ENCODE measurements at regions not wholly inside any gene's neighbourhood (a gene's known extent, or its start where the extent isn't known, plus 50 kb on each side); places are given as distances from the start of the nearest gene placed in this dataset.
A peak's percentile ranks its signal among the peaks of the same experiment; 100 is the strongest.

DNA sequence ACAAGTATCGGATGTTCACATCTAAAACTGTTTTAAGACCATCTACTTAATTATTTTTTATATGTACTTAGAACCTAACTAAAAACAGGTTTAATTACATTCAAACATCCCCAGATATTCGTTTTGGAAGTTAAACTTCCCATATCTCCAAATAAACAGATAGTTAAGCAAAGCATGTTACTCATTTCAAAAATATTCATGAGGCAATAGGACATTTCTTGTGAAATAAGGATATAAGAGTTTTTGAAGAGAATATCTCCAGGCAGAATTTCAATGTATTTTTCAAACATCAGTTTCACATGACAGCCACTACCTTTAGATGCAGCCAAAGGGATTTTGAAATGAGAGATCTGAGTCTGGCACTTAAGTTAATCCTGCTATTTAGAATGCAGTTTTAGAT lies 697.5 kb downstream of the SLITRK1 start:
- peak; percentile 26 for DNase-seq (ENCODE audit: low read depth, low spot score)
- CTCF ChIA-PET, result no interaction called here
- TF ChIP-seq, protein P1, sequence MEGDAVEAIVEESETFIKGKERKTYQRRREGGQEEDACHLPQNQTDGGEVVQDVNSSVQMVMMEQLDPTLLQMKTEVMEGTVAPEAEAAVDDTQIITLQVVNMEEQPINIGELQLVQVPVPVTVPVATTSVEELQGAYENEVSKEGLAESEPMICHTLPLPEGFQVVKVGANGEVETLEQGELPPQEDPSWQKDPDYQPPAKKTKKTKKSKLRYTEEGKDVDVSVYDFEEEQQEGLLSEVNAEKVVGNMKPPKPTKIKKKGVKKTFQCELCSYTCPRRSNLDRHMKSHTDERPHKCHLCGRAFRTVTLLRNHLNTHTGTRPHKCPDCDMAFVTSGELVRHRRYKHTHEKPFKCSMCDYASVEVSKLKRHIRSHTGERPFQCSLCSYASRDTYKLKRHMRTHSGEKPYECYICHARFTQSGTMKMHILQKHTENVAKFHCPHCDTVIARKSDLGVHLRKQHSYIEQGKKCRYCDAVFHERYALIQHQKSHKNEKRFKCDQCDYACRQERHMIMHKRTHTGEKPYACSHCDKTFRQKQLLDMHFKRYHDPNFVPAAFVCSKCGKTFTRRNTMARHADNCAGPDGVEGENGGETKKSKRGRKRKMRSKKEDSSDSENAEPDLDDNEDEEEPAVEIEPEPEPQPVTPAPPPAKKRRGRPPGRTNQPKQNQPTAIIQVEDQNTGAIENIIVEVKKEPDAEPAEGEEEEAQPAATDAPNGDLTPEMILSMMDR (IDR thresholded peaks at IDR 0.05; ENCODE audit: insufficient read depth, low read length, missing control alignments), result no peak
- POLR2A ChIA-PET, result no interaction called here
- H3K4me3 ChIP-seq (ENCODE audit: low read depth, low read length), result no peak overlapping the region

DNA sequence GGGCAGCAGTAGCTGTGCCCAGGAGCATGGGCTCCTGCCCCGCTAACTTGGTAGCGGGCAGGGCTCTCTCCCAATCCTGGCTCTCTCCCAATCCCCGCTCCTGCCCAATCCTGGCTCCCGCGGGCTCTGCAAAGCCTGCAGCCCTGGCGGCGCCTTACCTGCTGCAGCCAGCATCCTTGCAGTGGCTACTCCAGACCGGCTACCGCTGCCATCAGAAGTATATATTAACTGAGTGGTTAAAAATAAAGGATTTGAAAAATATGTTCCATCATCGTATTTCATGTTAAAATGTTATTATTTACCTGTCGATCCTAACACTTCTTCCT lies 698.2 kb downstream of the SLITRK1 start:
- DNase-seq (ENCODE audit: low read depth, low spot score), result no peak
- POLR2A ChIA-PET, result no interaction called here
- CTCF ChIA-PET, result no interaction called here
- TF ChIP-seq, protein P1 (IDR thresholded peaks at IDR 0.05; ENCODE audit: insufficient read depth, low read length, missing control alignments), result no peak
- H3K4me3 ChIP-seq (ENCODE audit: low read depth, low read length), result no peak overlapping the region

GRCh38 chr13:83183439-83184149 lies 698.7 kb downstream of the SLITRK1 start:
- CTCF ChIA-PET, result no interaction called here
- no peak for DNase-seq (ENCODE audit: low read depth, low spot score)
- TF ChIP-seq, protein P1 (IDR thresholded peaks at IDR 0.05; ENCODE audit: insufficient read depth, low read length, missing control alignments), result no peak
- no peak overlapping the region for H3K4me3 ChIP-seq (ENCODE audit: low read depth, low read length)
- POLR2A ChIA-PET, result no interaction called here

GRCh38 chr13:83182845-83183244 lies 699.4 kb downstream of the SLITRK1 start:
- no peak for DNase-seq (ENCODE audit: low read depth, low spot score)
- H3K4me3 ChIP-seq (ENCODE audit: low read depth, low read length), result no peak overlapping the region
- ChIA-PET POLR2A (no interaction called here), CTCF (no interaction called here)
- TF ChIP-seq, protein P1 (IDR thresholded peaks at IDR 0.05; ENCODE audit: insufficient read depth, low read length, missing control alignments), result no peak

DNA sequence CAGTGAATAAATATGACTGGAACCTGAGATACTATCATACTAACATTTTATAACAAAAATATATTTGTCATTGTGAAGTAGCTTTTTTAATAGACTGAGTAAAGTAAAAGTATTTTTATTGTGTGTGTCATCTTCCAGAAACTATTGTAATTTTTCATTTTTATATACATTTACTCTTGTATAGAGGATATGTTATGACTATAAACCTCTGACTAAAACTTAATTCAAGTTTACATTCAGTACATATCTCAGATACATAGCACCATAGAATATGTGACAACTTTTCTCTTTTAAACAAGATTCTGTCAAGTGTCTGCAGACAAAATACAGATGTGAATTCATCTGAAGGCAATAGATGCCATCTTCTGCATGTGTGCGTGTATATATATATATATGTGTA lies 704.3 kb downstream of the SLITRK1 start:
- DNase-seq (ENCODE audit: low read depth, low spot score), result no peak
- CTCF ChIA-PET, result no interaction called here
- POLR2A ChIA-PET, result no interaction called here
- H3K4me3 ChIP-seq (ENCODE audit: low read depth, low read length), result no peak overlapping the region
- TF ChIP-seq, protein P1 (IDR thresholded peaks at IDR 0.05; ENCODE audit: insufficient read depth, low read length, missing control alignments), result no peak

GRCh38 chr13:83168590-83168989 lies 713.7 kb downstream of the SLITRK1 start:
- POLR2A ChIA-PET, result no interaction called here
- H3K4me3 ChIP-seq (ENCODE audit: low read depth, low read length), result no peak overlapping the region
- CTCF ChIA-PET, result no interaction called here
- TF ChIP-seq, protein P1 (IDR thresholded peaks at IDR 0.05; ENCODE audit: insufficient read depth, low read length, missing control alignments), result no peak
- peak; percentile 14 for DNase-seq (ENCODE audit: low read depth, low spot score)
